Activated naive CD4-positive, alpha-beta T cell treated with anti-CD3 and anti-CD28 coated beads, Interleukin-2, amount 50 U/mL, for 72 hours (primary cell): ENCODE measurements at regions not wholly inside any gene's neighbourhood (a gene's known extent, or its start where the extent isn't known, plus 50 kb on each side); places are given as distances from the start of the nearest gene placed in this dataset.

Source experiments
- ATAC-seq, 2 donors: fragments of 150-1000 bp; cut with Tn5 transposase; 2 replicates each; pipeline ENCODE4 v1.10.0; 2021; ENCODE audit warnings: mild to moderate bottlenecking in 2 of 2, moderate library complexity in 2 of 2
- DNase-seq, 2 donors: peaks; one replicate each; pipeline ENCODE4 v3.0.0; 2021 to 2022; ENCODE audit warnings: low spot score in 2 of 2
- H3K27ac Mint-ChIP-seq, 2 donors: one replicate each; pipeline ENCODE4 v1.8.0; 2022; ENCODE audit warnings: mild to moderate bottlenecking in 2 of 2, mixed read lengths in 2 of 2
- H3K36me3 Mint-ChIP-seq, 2 donors: one replicate each; pipeline ENCODE4 v1.8.0; 2022; ENCODE audit warnings: mixed read lengths in 2 of 2
- H3K9me3 Mint-ChIP-seq, 2 donors: one replicate each; pipeline ENCODE4 v1.8.0; 2022; ENCODE audit warnings: mixed read lengths in 2 of 2

- Mint-ChIP-seq H3K27ac (no peak overlapping the region), H3K9me3 (no peaks in the 10 kb centered on the region), H3K36me3 (no peaks in the 10 kb centered on the region)
- ATAC-seq (no peak), DNase-seq (no peak)
These were observed 287.5 kb downstream of the GLRX3 start for GRCh38 chr10:130423455-130424305.

GRCh38 chr10:130424418-130424817 is 288.2 kb downstream of the GLRX3 start:
- Mint-ChIP-seq H3K27ac (no peak overlapping the region), H3K36me3 (no peaks in the 10 kb centered on the region), H3K9me3 (no peaks in the 10 kb centered on the region)
- ATAC-seq, result no peak
- no peak for DNase-seq

GRCh38 chr10:130425169-130425568 is 289.0 kb downstream of the GLRX3 start:
- DNase-seq (no peak), ATAC-seq (no peak)
- Mint-ChIP-seq H3K27ac (no peak overlapping the region), H3K9me3 (no peaks in the 10 kb centered on the region), H3K36me3 (no peaks in the 10 kb centered on the region)

DNA sequence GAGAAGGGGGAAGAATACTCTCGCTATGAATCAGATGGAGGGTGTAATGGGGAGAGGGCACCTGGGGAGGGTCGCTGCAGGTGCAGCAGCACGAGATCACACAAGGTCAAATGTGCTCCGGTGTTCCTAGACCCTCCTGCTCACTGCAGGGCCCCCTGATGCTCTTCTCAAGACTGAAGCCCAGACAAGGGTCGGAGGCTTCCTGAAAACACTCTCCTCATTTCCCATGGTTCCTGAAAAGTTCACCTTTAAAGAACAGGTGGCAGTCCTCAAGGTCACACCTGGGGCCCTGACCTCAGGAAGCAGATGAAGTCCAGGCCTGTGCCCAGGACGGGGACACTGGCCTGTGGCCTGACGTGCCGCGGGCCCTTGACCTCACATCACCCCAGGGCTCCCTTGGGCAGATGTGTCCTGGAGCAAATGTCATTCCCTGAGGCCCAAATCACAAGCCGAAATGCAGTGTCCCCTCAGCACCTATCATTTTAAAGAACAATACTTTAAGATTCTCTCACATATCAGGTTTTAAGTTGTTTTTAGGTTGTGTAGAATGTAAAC is 289.8 kb downstream of the GLRX3 start:
- no peak overlapping the region for H3K27ac Mint-ChIP-seq
- no peak for ATAC-seq
- no peaks in the 10 kb centered on the region for H3K36me3 Mint-ChIP-seq

DNA sequence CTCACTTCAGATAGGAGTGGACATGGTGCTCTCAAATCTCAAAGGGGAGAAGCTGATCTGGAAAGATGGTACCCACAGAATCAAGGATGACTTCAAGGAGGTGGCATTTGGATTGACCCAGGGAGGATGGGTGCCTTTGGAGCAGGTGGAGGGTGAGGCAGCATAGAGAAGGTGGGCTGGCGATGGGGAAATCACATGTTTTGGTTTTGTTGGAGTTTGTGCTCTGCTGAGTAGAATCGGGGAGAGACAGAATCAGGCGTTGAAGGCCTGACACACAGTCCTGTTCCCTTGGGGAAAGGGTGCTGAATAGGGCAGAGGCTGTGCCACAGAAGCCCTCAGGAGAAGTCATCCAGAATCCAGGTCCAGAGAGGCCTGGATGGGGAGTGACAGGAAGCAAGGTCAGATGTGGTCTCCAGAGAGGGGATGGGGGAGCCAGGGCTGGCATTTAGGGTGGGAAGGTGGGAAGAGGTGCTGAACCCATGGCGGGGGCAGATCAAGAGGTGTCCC is 291.1 kb downstream of the GLRX3 start:
- ATAC-seq (no peak), DNase-seq (no peak)
- Mint-ChIP-seq H3K27ac (no peak overlapping the region), H3K36me3 (no peaks in the 10 kb centered on the region), H3K9me3 (no peaks in the 10 kb centered on the region)

More for the DNA sequence above, 289.8 kb downstream of the GLRX3 start:
- DNase-seq, result no peak
- no peaks in the 10 kb centered on the region for H3K9me3 Mint-ChIP-seq

GRCh38 chr10:130428936-130429335 is 292.7 kb downstream of the GLRX3 start:
- no peaks in the 10 kb centered on the region for H3K36me3 Mint-ChIP-seq
- DNase-seq (no peak), ATAC-seq (no peak)
- H3K9me3 Mint-ChIP-seq, result peaks cover 3 to 5% of the 10 kb centered on the region in 2 donors
- H3K27ac Mint-ChIP-seq, result no peak overlapping the region

GRCh38 chr10:130429809-130430208 is 293.6 kb downstream of the GLRX3 start:
- DNase-seq (no peak), ATAC-seq (no peak)
- Mint-ChIP-seq H3K9me3 (peaks cover 3 to 12% of the 10 kb centered on the region in 2 donors), H3K27ac (no peak overlapping the region), H3K36me3 (no peaks in the 10 kb centered on the region)

DNA sequence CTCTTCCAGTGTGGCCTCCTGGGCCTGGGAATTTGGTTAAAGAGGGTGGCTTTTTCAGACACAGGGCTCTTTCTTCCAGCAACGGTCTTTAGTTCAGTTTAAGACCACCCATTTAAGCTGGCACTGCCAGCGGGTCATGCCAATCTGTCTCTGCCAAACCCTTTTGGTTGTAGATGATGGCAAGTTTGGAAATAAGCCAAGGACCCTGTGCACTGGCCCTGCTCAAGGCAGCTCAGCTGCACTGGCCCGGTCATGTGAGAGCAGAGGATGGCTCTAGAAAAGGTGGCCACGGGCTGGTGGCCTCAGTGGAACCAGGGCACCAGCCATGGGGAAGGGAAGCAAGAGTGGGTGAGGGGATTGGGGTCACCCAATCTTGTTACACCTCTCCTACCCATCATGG is 294.1 kb downstream of the GLRX3 start:
- no peak for ATAC-seq
- no peak overlapping the region for H3K27ac Mint-ChIP-seq
- no peaks in the 10 kb centered on the region for H3K36me3 Mint-ChIP-seq
- no peak for DNase-seq
- peaks cover 3 to 14% of the 10 kb centered on the region in 2 donors for H3K9me3 Mint-ChIP-seq

- Mint-ChIP-seq H3K9me3 (peaks cover 3 to 14% of the 10 kb centered on the region in 2 donors), H3K36me3 (no peaks in the 10 kb centered on the region), H3K27ac (no peak overlapping the region)
- no peak for ATAC-seq
- DNase-seq, result no peak
These were observed 294.9 kb downstream of the GLRX3 start for GRCh38 chr10:130430852-130431704.

DNA sequence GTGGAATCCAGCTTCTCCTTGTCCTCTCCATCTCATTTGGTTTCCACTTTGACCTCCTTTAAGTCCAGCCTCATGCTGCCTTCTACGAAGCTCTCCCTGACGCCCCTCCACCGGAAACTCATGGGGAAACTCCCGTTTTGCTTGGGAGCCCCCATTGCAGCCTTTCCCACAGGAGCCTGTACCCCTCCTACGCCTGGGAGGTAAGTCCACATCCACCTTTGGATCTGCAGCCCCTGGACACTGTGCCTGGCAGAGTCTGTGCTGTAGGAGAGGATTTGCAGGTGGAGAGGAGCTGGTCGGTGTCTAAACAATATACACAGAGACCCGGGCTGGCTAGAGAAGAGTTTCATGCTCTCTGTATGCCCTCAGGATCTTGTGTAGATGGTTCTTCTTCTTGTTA is 296.1 kb downstream of the GLRX3 start:
- Mint-ChIP-seq H3K9me3 (peaks cover 3 to 14% of the 10 kb centered on the region in 2 donors), H3K36me3 (no peaks in the 10 kb centered on the region), H3K27ac (no peak overlapping the region)
- no peak for ATAC-seq
- no peak for DNase-seq

DNA sequence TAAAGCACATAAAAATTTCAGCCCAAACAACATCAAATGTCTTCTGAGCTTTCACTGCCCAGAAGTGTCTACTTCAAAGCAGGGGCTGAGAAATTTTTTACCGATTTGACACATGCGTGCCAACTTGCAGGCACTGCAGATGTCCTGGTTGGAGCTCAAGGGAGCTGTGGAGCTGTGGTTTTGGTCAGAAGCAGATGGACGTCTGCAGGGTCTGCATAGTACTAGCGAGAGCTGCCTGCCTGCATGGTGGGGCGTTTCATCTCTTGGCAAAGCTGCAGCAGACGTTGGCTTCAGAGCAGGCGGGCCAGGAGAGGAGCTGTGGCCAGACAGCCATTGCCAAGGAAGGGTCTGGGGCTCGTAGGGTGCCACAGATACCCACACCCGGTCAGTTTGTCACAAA is 296.7 kb downstream of the GLRX3 start:
- H3K9me3 Mint-ChIP-seq, result peaks cover 3 to 14% of the 10 kb centered on the region in 2 donors
- no peak for DNase-seq

DNA sequence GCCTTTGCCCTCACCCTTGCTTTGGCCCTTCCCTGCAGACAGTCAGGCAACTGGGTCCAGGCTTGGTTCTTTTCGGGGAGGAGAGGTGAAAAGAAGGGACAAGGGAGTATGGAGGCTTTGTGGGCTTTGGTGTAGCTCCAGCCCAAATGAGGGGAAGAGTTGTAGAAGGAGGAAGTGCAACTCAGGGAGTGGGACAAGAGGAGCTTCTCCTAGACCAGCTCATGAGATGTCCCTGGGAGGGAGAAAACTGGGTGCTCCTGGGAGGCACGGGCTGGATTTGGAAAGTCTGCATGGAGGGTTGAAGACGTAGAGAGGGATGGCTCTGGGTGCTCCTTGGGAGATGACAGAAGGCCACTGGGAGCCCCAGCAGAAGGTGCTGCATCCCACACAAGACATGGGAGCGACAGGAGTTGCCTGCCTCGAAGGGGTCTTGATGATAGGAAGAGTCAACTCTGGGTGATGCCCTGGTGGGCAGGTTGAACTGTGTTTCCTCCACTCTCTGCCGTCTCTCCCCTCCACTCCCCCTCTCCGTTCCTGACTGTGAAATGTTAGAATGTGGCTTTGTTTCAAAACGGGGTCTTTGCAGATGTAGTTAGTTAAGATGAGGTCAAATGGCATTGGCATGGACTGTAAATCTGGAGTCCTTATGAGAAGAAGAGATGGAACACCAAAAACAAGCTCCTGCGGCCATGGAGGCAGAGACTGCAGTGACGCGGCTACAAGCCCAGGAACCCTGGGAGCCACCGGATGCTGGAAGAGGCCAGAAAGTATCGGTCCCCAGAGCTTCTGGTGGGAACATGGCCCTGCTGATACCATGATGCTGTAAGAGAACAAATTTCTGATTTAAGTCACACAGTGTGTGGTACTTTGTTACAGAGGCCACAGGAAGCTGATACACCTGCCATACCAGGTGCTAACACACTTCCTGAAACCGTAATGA is 298.5 kb downstream of the GLRX3 start:
- Mint-ChIP-seq H3K27ac (no peak overlapping the region), H3K36me3 (no peaks in the 10 kb centered on the region), H3K9me3 (peaks cover 3 to 14% of the 10 kb centered on the region in 2 donors)
- DNase-seq (no peak), ATAC-seq (no peak)

More for the DNA sequence above, 296.7 kb downstream of the GLRX3 start:
- ATAC-seq, result no peak
- no peak overlapping the region for H3K27ac Mint-ChIP-seq
- H3K36me3 Mint-ChIP-seq, result no peaks in the 10 kb centered on the region

GRCh38 chr10:130435961-130436360 is 299.8 kb downstream of the GLRX3 start:
- peaks cover 3 to 14% of the 10 kb centered on the region in 2 donors for H3K9me3 Mint-ChIP-seq
- ATAC-seq (no peak), DNase-seq (no peak)
- H3K36me3 Mint-ChIP-seq, result no peaks in the 10 kb centered on the region
- no peak overlapping the region for H3K27ac Mint-ChIP-seq

- no peak for ATAC-seq
These were observed 302.7 kb downstream of the GLRX3 start for GRCh38 chr10:130438861-130439260.

GRCh38 chr10:130439766-130440165 is 303.6 kb downstream of the GLRX3 start:
- H3K36me3 Mint-ChIP-seq, result no peaks in the 10 kb centered on the region
- no peak overlapping the region for H3K27ac Mint-ChIP-seq
- H3K9me3 Mint-ChIP-seq, result peaks cover 0 to 3% of the 10 kb centered on the region in 2 donors
- ATAC-seq (no peak), DNase-seq (no peak)

More at GRCh38 chr10:130438861-130439260, 302.7 kb downstream of the GLRX3 start:
- peaks cover 0 to 9% of the 10 kb centered on the region in 2 donors for H3K9me3 Mint-ChIP-seq
- H3K36me3 Mint-ChIP-seq, result no peaks in the 10 kb centered on the region
- DNase-seq, result no peak
- no peak overlapping the region for H3K27ac Mint-ChIP-seq

DNA sequence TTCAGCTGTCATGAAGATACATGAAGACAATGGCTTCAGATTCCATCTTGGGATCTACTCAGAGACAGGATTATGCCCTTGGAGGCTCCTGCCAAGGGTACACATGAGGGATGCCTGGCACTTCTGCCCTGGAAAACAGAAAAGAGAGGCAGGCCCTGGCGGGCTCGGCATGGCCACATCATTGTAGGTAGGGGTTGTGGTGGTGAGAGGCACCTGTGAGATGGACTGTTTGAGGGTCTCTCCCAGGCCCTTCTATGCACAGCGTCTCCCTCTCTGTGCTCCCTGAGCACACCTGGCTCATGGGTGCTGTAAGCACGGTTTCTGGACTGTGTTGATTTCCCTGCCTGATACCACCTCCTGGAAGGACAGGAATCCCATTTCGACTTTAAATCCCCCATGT is 304.3 kb downstream of the GLRX3 start:
- ATAC-seq (no peak), DNase-seq (no peak)
- no peaks in the 10 kb centered on the region for H3K9me3 Mint-ChIP-seq
- no peak overlapping the region for H3K27ac Mint-ChIP-seq
- H3K36me3 Mint-ChIP-seq, result no peaks in the 10 kb centered on the region
